GM21390 (cell line): ENCODE measurements at regions not wholly inside any gene's neighbourhood (a gene's known extent, or its start where the extent isn't known, plus 50 kb on each side); places are given as distances from the start of the nearest gene placed in this dataset.

Experiments
- ATAC-seq: cut with Tn5 transposase; IDR thresholded peaks from one replicate; pipeline ENCODE4 v1.9.1; 2021; ENCODE audit not compliant: unreplicated experiment

DNA sequence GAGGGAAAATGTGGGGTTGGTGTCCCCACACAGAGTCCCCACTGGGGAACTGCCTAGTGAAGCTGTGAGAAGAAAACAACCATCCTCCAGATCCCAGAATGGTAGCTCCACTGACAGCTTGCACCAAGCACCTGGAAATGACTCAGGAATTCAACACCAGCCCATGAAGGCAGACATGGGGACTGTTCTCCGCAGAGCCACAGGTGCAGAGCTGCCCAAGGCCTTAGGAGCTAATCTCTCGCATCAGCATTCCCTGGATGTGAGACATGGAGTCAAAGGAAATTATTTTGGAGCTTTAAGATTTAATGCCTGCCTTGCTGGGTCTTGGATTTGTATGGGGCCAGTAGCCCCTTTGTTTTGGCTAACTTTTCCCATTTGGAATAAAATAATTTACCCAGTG, 367.9 kb downstream of the FAM133A start:
- no peak for ATAC-seq

DNA sequence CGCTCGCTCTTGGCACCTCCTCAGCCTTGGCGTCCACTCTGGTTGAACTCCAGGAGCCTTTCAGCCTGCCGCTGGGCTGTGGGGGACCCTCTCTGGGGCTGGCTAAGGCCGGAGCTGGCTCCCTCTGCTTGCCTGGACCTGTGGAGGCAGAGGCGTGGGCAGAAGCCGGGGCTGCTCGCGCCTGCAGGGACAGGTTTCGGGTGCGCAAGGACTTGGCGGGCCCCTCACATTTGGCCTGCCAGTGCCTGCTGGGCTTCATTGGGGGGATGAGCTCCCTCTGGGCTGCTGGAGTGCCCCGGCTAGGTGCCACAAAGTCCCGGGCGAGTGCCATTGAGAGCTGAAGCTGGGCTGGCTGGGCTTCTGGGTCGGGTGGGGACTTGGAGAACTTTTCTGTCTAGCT, 371.7 kb downstream of the FAM133A start:
- ATAC-seq: no peak

- no peak for ATAC-seq
Observed at GRCh38 chrX:94051926-94052325, 377.9 kb downstream of the FAM133A start.

DNA sequence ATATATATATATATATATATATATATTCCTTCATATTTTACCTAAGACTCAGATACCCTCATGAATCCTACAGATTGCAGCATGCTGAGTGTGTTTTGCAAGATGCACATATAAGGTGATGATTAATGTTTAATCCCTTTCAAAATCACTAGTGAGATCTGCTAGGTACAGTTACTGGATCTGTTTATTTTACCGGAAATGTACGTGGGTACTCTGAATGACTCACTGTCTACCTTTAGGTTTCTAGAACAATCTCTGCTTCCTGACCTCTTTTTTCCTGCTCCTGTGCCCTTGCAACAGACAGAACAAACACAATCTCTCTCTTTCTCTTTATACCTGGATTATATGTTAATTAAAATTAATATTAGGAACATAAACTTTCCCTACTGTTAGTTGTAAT, 379.6 kb downstream of the FAM133A start:
- no peak for ATAC-seq

GRCh38 chrX:94057385-94057784, 383.4 kb downstream of the FAM133A start:
- no peak for ATAC-seq

DNA sequence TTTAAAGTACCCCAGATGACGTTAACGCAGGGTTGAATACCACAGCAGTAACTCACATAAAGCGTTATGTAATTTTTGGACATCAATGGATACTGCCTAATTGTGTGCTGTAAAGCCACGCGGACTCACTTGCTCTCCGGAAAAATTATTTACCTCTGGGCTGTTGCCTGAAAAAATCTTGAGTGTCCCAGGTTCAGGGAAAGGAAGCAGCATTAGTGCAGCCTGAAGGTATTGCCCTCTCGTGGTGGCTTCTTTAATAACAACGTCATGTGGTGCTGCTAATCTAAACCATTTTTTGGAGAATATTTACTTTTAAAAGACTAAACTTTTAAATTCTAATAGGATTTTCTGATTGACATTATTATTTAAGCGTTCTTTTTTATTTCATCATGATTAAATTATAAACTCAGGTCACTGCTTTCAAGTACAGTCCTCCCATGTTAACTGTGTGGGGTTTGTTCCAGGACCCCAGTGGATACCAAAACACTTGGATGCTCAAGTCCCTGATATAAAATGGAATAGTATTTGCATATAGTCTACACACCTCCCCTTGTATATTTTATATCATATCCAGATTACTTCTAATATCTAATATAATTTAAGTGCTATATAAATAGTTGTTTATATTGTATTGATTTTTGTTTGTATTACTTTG, 384.8 kb downstream of the FAM133A start:
- ATAC-seq: no peak

- ATAC-seq: no peak
Observed at GRCh38 chrX:94065091-94065490, 391.1 kb downstream of the FAM133A start.

DNA sequence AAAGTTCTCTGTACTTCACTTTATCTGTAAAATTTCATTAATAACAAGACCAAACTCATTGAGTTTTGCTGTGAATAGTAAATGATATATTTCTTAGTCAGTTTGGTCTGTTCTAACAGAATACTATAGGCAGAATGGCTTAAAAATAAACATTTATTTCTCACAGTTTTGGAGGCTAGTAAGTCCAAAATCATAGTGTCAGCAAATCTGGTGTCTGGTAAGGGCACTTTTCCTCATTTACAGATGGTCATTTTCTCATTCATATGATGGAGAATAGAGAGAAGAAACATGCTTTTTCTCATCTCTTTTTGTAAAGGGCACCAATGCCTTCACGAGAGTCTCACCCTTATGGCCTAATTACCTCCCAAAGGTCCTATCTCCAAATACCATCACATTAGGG, 415.1 kb downstream of the FAM133A start:
- ATAC-seq: no peak

DNA sequence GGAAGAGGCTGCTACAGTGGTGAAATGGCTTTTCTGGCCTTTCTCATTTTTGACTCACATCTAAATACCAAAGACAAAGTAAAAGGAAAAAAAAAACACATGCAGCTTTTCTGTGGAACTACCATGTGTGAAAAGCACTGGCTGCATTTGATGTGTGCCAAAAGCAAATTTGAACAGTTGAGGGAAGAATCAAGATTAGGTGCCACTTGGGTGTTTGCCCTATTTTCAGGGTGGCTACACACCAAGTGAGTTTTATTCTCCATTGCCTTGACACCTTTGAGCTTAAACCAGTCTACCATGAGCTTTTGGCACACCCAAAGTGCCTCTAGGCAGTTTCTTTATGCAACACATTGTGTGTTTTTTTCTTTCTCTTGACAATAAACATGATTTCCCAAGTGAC, 423.9 kb downstream of the FAM133A start:
- no peak for ATAC-seq

- no peak for ATAC-seq
Observed at GRCh38 chrX:94107981-94108380, 434.0 kb downstream of the FAM133A start.

GRCh38 chrX:94114362-94114761, 440.4 kb downstream of the FAM133A start:
- ATAC-seq: no peak

GRCh38 chrX:94121799-94122198, 447.8 kb downstream of the FAM133A start:
- ATAC-seq: no peak

GRCh38 chrX:94123062-94123461, 449.1 kb downstream of the FAM133A start:
- no peak for ATAC-seq

- no peak for ATAC-seq
Observed at GRCh38 chrX:94162971-94163370, 489.0 kb downstream of the FAM133A start.

DNA sequence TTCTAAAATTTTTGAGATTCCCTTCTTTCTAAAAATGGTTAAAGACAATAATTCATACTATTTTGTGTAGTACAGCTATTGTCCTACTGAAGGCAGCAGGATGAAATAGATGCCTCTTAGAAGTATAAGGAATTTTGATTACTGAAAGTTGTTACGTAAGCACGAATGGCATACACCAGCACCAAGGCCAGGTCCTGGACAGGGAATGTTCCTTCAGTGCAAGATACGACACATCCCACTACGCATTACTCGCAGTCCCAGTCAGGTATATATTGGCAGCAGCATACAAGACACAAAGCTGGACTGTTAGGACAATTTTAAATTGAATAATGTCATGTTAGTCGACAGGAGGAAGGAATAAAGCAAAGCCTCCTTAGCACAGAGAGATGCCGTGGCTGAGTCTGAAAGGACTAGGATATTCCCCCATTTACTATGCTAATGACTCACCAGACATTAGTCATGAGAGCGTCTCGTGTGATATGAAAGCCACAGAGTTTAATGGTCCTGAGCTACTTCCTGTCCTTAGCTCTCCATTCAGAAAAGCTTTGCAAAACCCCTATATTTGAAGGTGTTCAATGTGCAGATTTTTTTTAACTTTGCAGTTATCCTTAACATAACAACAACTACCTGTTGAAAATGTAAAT, 504.3 kb downstream of the FAM133A start:
- ATAC-seq: no peak

GRCh38 chrX:94204524-94204923, 530.5 kb downstream of the FAM133A start:
- ATAC-seq: no peak

- no peak for ATAC-seq
Observed at GRCh38 chrX:94216738-94217137, 542.7 kb downstream of the FAM133A start.

DNA sequence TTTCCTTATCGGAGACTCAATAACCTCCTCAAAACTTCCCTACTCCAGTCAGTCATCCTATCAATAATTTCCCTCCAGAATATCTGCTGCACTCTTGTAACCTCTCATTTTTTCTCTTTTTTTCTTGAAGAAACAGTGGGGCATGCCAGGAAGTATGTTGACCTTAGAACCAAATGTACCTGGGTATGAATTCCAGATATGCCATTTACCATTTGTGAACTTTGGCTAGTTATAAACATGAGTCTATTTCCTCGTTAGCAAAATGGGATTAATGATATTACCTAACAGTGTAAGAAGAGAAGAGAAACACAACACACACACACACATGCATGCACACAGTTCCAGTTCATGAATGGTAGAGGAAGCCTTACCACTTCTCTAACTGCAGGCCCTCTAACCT, 578.2 kb downstream of the FAM133A start:
- no peak for ATAC-seq

DNA sequence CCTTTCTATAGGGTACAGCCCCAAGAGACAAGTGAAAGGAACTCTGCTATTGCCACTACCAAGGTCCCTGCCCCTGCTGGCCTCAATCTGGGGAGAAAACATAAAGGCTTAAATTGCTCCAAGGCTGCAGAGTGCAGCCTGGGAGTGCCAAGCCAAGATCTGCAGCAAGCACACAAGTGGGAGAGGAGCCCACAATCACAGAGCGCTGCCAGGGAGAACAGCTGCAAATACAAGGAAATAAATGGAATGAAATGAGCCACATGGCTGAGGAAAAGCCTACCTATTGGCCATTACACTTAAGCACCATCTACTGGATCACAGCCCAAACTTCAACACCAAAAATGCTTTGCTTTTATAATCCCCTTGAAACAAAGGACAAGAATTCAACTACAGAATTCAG, 582.4 kb downstream of the FAM133A start:
- no peak for ATAC-seq

DNA sequence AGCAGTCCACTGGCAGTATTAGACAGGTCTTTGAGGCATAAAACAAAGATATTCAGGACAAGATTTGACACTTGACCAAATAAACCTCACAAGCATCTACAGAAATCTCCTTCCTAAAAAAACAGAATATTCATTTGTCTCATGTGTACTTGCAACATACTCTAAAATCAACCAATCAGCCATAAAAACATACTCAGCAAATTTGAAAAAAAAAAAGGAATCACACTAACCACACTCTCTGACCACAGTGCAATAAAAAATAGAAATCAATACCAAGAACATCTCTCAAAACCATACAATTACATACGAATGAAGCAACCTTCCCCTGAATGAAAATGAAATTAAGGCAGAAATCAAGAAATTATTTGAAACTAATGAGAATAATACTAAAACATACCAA, 591.3 kb downstream of the FAM133A start:
- no peak for ATAC-seq

GRCh38 chrX:94288325-94288724, 614.3 kb downstream of the FAM133A start:
- ATAC-seq: no peak

- no peak for ATAC-seq
Observed at GRCh38 chrX:94288972-94289371, 615.0 kb downstream of the FAM133A start.

DNA sequence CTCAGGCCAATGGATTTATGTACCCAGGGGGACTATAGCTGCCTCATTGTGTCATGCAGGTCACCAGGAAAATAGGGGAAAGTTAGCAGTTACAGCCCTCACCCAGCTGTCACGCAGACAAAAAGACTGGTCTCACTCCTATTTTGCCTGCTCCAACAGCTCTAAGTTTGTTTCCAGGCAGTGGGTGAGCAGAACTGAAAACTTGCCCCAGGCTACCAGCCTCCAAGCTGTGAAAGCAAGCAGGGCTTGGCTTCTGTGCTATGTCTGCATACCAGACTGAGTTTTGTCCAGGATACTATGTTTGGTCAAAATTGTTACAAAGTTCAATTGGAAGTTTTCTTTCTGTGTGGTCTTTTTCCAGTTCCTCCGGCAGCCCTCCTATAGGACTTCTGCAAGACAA, 628.4 kb downstream of the FAM133A start:
- ATAC-seq: no peak
